Liver (tissue), 3 donors: ENCODE measurements at regions not wholly inside any gene's neighbourhood (a gene's known extent, or its start where the extent isn't known, plus 50 kb on each side); places are given as distances from the start of the nearest gene placed in this dataset.

Source experiments
- CTCF ChIP-seq: fragments of 150-350 bp; IDR thresholded peaks from 2 replicates; pipeline ENCODE4 v1.5.1; 2017; ENCODE audit warnings: improper control_type of control experiment, low read depth, low read length; ENCODE audit not compliant: missing input control
- EGR1 ChIP-seq, 2 donors: IDR thresholded peaks; 2 replicates each; pipeline ENCODE4 v1.6.1; 2016 to 2018; ENCODE audit warnings: antibody characterized with exemption in 2 of 2, low read depth in 2 of 2
- GABPA ChIP-seq, 2 donors: IDR thresholded peaks in 1 of 2; conservative IDR thresholded peaks in 1 of 2; 2 replicates each; pipeline ENCODE4 v1.6.1; 2016; ENCODE audit warnings: antibody characterized with exemption in 2 of 2, mild to moderate bottlenecking in 1 of 2, moderate library complexity in 1 of 2
- JUND ChIP-seq, 2 donors: IDR thresholded peaks; 2 replicates each; pipeline ENCODE4 v1.6.1; 2016; ENCODE audit warnings: antibody characterized with exemption in 2 of 2
- MAX ChIP-seq: IDR thresholded peaks from 2 replicates; pipeline ENCODE4 v1.6.1; 2016; ENCODE audit warnings: antibody characterized with exemption
- RAD21 ChIP-seq, 2 donors: IDR thresholded peaks; 2 replicates each; pipeline ENCODE4 v1.6.1; 2016; ENCODE audit warnings: antibody characterized with exemption in 2 of 2, mild to moderate bottlenecking in 2 of 2
- YY1 ChIP-seq: IDR thresholded peaks from 2 replicates; pipeline ENCODE4 v1.6.1; 2016; ENCODE audit warnings: antibody characterized with exemption, mild to moderate bottlenecking
- ZBTB33 ChIP-seq: IDR thresholded peaks from 2 replicates; pipeline ENCODE4 v1.6.1; 2016; ENCODE audit warnings: antibody characterized with exemption
- donor health status: healthy.
- donor health status: healthy.

DNA sequence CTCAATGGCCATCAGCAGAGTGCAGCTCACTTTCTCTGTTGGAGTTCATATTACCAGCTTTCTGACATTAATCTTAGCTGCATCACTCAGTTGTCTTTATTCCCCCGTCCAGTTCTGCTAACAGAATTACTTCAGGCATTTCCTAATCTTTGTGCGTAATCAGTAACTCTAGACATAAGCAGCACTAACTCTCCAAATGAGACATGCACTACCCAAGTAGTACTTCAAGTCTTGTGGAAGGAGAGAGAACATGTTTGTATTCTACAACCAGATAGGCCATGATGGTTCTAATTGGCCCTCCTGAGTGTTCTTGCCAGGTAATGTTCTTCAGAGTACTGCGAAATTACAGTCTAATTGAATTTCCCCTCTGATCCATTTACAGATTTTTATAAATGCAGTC lies 448.5 kb upstream of the RPS6KA3 start:
- TF ChIP-seq ZBTB33 (no peak), CTCF (no peak), GABPA (IDR thresholded peaks at IDR 0.05 in 1 of 2, conservative IDR thresholded peaks at IDR 0.05 in 1 of 2) (no peak), RAD21 (IDR thresholded peaks at IDR 0.05) (no peak), YY1 (no peak), EGR1 (IDR thresholded peaks at IDR 0.05; ENCODE audit: low read depth in 2 of 2) (no peak), JUND (IDR thresholded peaks at IDR 0.05) (no peak), MAX (no peak)
